Brain microvascular endothelial cell (primary cell): ENCODE measurements at regions not wholly inside any gene's neighbourhood (a gene's known extent, or its start where the extent isn't known, plus 50 kb on each side); places are given as distances from the start of the nearest gene placed in this dataset.

Experiments
- DNase-seq: peaks from one replicate; pipeline ENCODE4 v3.0.0-alpha.2; 2020
- H3K27ac ChIP-seq: fragments of 250-450 bp; sonication (Bioruptor Pico); 2 replicates; pipeline ENCODE4 v1.5.1; 2020; ENCODE audit warnings: mild to moderate bottlenecking, moderate library complexity
- H3K27me3 ChIP-seq: fragments of 250-450 bp; sonication (Bioruptor Pico); replicated peaks from 2 replicates; pipeline ENCODE4 v1.5.1; 2020; ENCODE audit warnings: mild to moderate bottlenecking
- H3K36me3 ChIP-seq: fragments of 250-450 bp; sonication (Bioruptor Pico); replicated peaks from 2 replicates; pipeline ENCODE4 v1.5.1; 2020; ENCODE audit warnings: mild to moderate bottlenecking
- H3K4me3 ChIP-seq: 2 replicates; pipeline ENCODE4 v1.5.1; 2011; ENCODE audit warnings: low read depth, mild to moderate bottlenecking, control low read depth, low read length, moderate library complexity
- CTCF ChIP-seq: IDR thresholded peaks from 2 replicates; pipeline ENCODE4 v1.5.1; 2011; ENCODE audit warnings: low read depth, mild to moderate bottlenecking, moderate library complexity, low read length, control low read depth, inconsistent platforms; ENCODE audit errors: missing control alignments
- in situ Hi-C: cut with HindIII; loops from 2 replicates; pipeline ENCODE4 v1.10.0; 2017; ENCODE audit warnings: low sequenced_read_pairs, low pct_ligation_motif_present

- Histone ChIP-seq H3K4me3 (no peak overlapping the region), H3K27ac (no peak overlapping the region), H3K27me3 (no peaks in the 10 kb centered on the region), H3K36me3 (no peaks in the 10 kb centered on the region)
- TF ChIP-seq CTCF, result no peak
- no peak for DNase-seq
- in situ Hi-C loops, result no loop called here
Measured at GRCh38 chr16:51986717-51987116, 560.2 kb downstream of the TOX3 start.

GRCh38 chr16:51986301-51986700 lies 560.6 kb downstream of the TOX3 start:
- in situ Hi-C loops, result no loop called here
- DNase-seq, result no peak
- Histone ChIP-seq H3K36me3 (no peaks in the 10 kb centered on the region), H3K27ac (no peak overlapping the region), H3K4me3 (no peak overlapping the region), H3K27me3 (no peaks in the 10 kb centered on the region)
- no peak for TF ChIP-seq CTCF

- H3K4me3 ChIP-seq, result no peak overlapping the region
- DNase-seq, result no peak
- H3K27me3 ChIP-seq, result no peaks in the 10 kb centered on the region
- in situ Hi-C loops, result no loop called here
- no peak for TF ChIP-seq CTCF
- no peaks in the 10 kb centered on the region for H3K36me3 ChIP-seq
- H3K27ac ChIP-seq, result no peak overlapping the region
Measured at GRCh38 chr16:51985126-51985525, 561.8 kb downstream of the TOX3 start.

- Histone ChIP-seq H3K36me3 (no peaks in the 10 kb centered on the region), H3K4me3 (no peak overlapping the region), H3K27me3 (no peaks in the 10 kb centered on the region), H3K27ac (no peak overlapping the region)
- in situ Hi-C loops, result no loop called here
- TF ChIP-seq CTCF, result no peak
- no peak for DNase-seq
Measured at GRCh38 chr16:51984395-51984794, 562.5 kb downstream of the TOX3 start.

DNA sequence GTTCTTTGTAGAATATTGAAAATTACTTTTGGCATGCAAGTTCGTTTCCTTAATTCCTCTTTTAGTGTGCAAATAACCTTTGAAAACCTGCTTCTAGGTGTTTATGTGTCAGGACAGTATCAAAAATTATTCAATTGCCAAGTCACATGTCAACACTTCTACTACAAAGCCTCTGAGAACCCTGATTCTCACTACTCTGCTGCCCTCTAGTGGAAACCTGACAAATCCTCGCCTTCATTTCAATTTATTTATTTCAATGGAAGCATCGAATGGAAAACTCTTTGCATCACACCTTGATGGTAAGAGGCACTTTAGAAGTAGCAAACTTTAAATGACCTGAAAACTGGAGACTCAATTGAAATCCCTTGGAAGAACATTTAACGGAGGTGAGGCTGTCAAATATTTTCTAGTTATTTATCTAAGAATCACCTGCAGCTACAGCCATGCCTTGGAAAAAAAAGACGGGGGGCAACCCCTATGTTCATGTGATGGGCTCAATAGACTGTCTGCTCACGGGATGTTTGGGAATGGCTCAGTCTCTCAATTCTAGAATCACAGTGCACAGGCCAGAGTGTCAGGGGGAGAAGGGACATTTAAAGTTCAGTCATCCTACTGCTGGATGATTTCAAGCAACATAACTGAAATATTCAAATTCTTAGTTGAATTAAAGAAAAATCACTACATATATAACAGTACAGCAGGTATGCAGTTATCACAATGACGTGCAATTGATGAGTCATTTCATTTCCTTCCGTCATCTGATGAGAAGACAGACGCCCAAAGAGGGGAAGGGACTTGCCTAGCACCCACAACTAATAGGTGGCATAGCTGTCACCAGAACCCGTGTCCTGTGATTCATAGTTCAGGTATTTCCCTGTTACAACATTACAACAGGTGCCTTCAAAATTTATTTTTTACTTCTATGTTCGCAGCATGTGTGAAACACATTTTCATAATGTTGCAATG lies 563.9 kb downstream of the TOX3 start:
- Histone ChIP-seq H3K36me3 (no peaks in the 10 kb centered on the region), H3K27ac (no peak overlapping the region), H3K27me3 (no peaks in the 10 kb centered on the region), H3K4me3 (no peak overlapping the region)
- DNase-seq, result peak; percentile 51
- TF ChIP-seq CTCF, result peak; percentile 69
- in situ Hi-C loops, result no loop called here
